Kidney (tissue), 13 donors: ENCODE measurements at regions not wholly inside any gene's neighbourhood (a gene's known extent, or its start where the extent isn't known, plus 50 kb on each side); places are given as distances from the start of the nearest gene placed in this dataset.
A peak's percentile ranks its signal among the peaks of the same experiment; 100 is the strongest.

Source experiments
- DNase-seq, 5 donors: peaks; one replicate each; pipeline ENCODE4 v3.0.0-alpha.2; 2013 to 2020
- FAIRE-seq: peaks from 2 replicates; lab custom pipeline; 2012; peaks lifted over from hg19 to GRCh38; lab: Jason Lieb, UNC
- H3K27ac ChIP-seq, 2 donors: one replicate each; pipeline ENCODE4 v1.7.0; 2013; ENCODE audit warnings: low read depth in 2 of 2, low read length in 2 of 2, inconsistent platforms in 1 of 2
- H3K27me3 ChIP-seq: one replicate; pipeline ENCODE4 v1.7.1; 2013; ENCODE audit warnings: low read length, inconsistent platforms; ENCODE audit not compliant: control insufficient read depth, insufficient read depth
- H3K36me3 ChIP-seq, 3 donors: one replicate each; pipeline versions ENCODE4 v1.7.0 to v1.7.1; 2013; ENCODE audit warnings: low read length in 3 of 3, control low read depth in 1 of 3, inconsistent platforms in 1 of 3; ENCODE audit not compliant: insufficient read depth in 3 of 3, control insufficient read depth in 2 of 3
- H3K4me1 ChIP-seq, 3 donors: one replicate each; pipeline versions ENCODE4 v1.7.0 to v1.7.1; 2013; ENCODE audit warnings: low read length in 3 of 3, inconsistent platforms in 1 of 3, low read depth in 1 of 3; ENCODE audit not compliant: control insufficient read depth in 2 of 3, insufficient read depth in 2 of 3
- H3K4me3 ChIP-seq, 3 donors: one replicate each; pipeline versions ENCODE4 v1.7.0 to v1.8.1; 2013; ENCODE audit warnings: low read length in 3 of 3, control low read depth in 1 of 3, inconsistent platforms in 1 of 3
- H3K9ac ChIP-seq, 3 donors: one replicate each; pipeline versions ENCODE4 v1.7.0 to v1.7.1; 2013; ENCODE audit warnings: low read length in 3 of 3, control low read depth in 1 of 3, inconsistent platforms in 1 of 3
- H3K9me3 ChIP-seq, 3 donors: one replicate each; pipeline versions ENCODE4 v1.7.0 to v1.7.1; 2013; ENCODE audit warnings: low read length in 3 of 3, control low read depth in 1 of 3, inconsistent platforms in 1 of 3; ENCODE audit not compliant: control insufficient read depth in 2 of 3, insufficient read depth in 1 of 3
- CTCF ChIP-seq: IDR thresholded peaks from 3 replicates; pipeline ENCODE4 v1.5.1; 2012; ENCODE audit warnings: mild to moderate bottlenecking, moderate library complexity, borderline replicate concordance; ENCODE audit not compliant: insufficient read depth; ENCODE audit errors: extremely low read depth
- intact Hi-C: fragments of 100-400 bp; cut with DNase I; formaldehyde crosslinking; loops from one replicate; pipeline ENCODE4 v1.11.1; 2022
- donor health status: control.
- donor health status: control.
- donor health status: control.
- donor health status: control.
- donor health status: control.
- donor health status: DM: yes; HTN: yes; CAD: no.
- donor health status: Normal renal cell carcinoma (clear cell type).

GRCh38 chr15:62909257-62909656 lies 133.3 kb upstream of the TPM1 start:
- Histone ChIP-seq H3K36me3 (no peaks in the 10 kb centered on the region), H3K27me3 (no peaks in the 10 kb centered on the region), H3K4me3 (no peak overlapping the region), H3K9me3 (no peaks in the 10 kb centered on the region), H3K4me1 (no peaks in the 10 kb centered on the region), H3K27ac (no peak overlapping the region), H3K9ac (no peak overlapping the region)
- intact Hi-C loops, result no loop called here
- no peak for TF ChIP-seq CTCF
- no peak for FAIRE-seq
- no peak for DNase-seq

GRCh38 chr15:62912282-62912681 lies 130.3 kb upstream of the TPM1 start:
- Histone ChIP-seq H3K9me3 (no peaks in the 10 kb centered on the region), H3K27ac (no peak overlapping the region), H3K27me3 (no peaks in the 10 kb centered on the region), H3K4me3 (no peak overlapping the region), H3K9ac (no peak overlapping the region), H3K4me1 (no peaks in the 10 kb centered on the region), H3K36me3 (no peaks in the 10 kb centered on the region)
- intact Hi-C loops, result no loop called here
- DNase-seq, result no peak
- FAIRE-seq, result no peak
- no peak for TF ChIP-seq CTCF

GRCh38 chr15:62912808-62913207 lies 129.7 kb upstream of the TPM1 start:
- Histone ChIP-seq H3K4me3 (no peak overlapping the region), H3K9ac (no peak overlapping the region), H3K27me3 (no peaks in the 10 kb centered on the region), H3K4me1 (no peaks in the 10 kb centered on the region), H3K27ac (no peak overlapping the region), H3K9me3 (no peaks in the 10 kb centered on the region), H3K36me3 (no peaks in the 10 kb centered on the region)
- TF ChIP-seq CTCF, result no peak
- DNase-seq, result peak in 3 of 5 donors; percentile 72 to 87 (median 83)
- intact Hi-C loops, result no loop called here
- no peak for FAIRE-seq

GRCh38 chr15:62913246-62913645 lies 129.3 kb upstream of the TPM1 start:
- no peaks in the 10 kb centered on the region for H3K36me3 ChIP-seq
- H3K9me3 ChIP-seq, result no peaks in the 10 kb centered on the region
- no peak overlapping the region for H3K9ac ChIP-seq
- H3K4me3 ChIP-seq, result no peak overlapping the region
- H3K27ac ChIP-seq, result no peak overlapping the region
- no peak for TF ChIP-seq CTCF
- no peaks in the 10 kb centered on the region for H3K4me1 ChIP-seq
- FAIRE-seq (no peak), DNase-seq (no peak)
- intact Hi-C loops, result no loop called here
- H3K27me3 ChIP-seq, result no peaks in the 10 kb centered on the region
